ENCODE measurements at regions not wholly inside any gene's neighbourhood (a gene's known extent, or its start where the extent isn't known, plus 50 kb on each side); places are given as distances from the start of the nearest gene placed in this dataset.

DNA sequence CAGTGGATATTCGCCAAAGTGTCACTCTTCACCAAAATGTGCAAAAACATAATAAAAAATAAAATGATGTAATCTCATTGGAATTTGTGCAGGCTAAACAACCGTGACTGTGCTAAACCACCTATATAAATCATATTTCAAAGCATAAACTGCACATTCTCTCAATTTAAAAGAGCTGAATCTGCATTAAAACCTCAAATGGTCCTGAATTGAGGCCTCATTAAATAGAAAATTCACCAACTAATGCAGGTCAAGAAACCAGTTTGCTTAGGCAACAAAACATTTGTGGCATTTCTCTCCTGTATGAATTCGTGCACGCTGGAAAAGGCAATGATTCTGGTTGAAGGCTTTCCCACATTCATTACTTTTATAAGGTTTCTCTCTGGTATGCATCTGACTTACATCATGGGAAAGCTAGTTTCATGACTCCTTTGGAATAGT, 80.1 kb upstream of the IFNG-AS1 start:
- no peak for DNase-seq

DNA sequence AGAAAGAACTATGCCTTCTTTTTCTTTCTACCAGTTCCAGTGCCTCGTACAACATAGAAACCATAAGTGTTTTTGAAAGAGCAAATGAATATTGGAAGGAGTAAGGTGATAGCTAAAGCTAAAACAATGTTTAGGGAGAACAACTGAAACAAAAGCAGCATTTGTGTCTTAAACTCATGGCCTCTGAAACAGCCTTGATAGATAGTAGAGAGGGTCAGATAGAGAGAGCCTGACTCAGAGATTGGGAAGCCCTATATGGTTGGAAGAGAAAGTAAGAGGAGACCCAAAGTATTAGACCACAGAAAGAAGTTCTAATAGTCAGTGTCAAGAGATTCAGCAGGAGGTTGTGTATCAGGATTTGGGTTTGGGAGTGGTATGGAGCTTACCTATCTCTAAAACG, 79.6 kb upstream of the IFNG-AS1 start:
- DNase-seq, result no peak
- Mint-ChIP-seq H3K27me3 (ENCODE audit: low read depth, poor library complexity) (no peaks in the 10 kb centered on the region), H3K4me1 (no peaks in the 10 kb centered on the region), H3K4me3 (no peak overlapping the region), H3K9me3 (peaks cover 14% of the 10 kb centered on the region), H3K27ac (no peak overlapping the region), H3K36me3 (ENCODE audit: low read depth) (peaks cover 5% of the 10 kb centered on the region)
- TF ChIP-seq, protein P1, sequence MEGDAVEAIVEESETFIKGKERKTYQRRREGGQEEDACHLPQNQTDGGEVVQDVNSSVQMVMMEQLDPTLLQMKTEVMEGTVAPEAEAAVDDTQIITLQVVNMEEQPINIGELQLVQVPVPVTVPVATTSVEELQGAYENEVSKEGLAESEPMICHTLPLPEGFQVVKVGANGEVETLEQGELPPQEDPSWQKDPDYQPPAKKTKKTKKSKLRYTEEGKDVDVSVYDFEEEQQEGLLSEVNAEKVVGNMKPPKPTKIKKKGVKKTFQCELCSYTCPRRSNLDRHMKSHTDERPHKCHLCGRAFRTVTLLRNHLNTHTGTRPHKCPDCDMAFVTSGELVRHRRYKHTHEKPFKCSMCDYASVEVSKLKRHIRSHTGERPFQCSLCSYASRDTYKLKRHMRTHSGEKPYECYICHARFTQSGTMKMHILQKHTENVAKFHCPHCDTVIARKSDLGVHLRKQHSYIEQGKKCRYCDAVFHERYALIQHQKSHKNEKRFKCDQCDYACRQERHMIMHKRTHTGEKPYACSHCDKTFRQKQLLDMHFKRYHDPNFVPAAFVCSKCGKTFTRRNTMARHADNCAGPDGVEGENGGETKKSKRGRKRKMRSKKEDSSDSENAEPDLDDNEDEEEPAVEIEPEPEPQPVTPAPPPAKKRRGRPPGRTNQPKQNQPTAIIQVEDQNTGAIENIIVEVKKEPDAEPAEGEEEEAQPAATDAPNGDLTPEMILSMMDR (IDR thresholded peaks at IDR 0.05), result no peak

More for the DNA sequence above, 80.1 kb upstream of the IFNG-AS1 start:
- H3K4me3 Mint-ChIP-seq, result no peak overlapping the region
- peaks cover 14% of the 10 kb centered on the region for H3K9me3 Mint-ChIP-seq
- H3K27me3 Mint-ChIP-seq (ENCODE audit: low read depth, poor library complexity), result no peaks in the 10 kb centered on the region
- TF ChIP-seq, protein P1 (IDR thresholded peaks at IDR 0.05), result no peak
- H3K4me1 Mint-ChIP-seq, result no peaks in the 10 kb centered on the region
- H3K36me3 Mint-ChIP-seq (ENCODE audit: low read depth), result peaks cover 5% of the 10 kb centered on the region
- no peak overlapping the region for H3K27ac Mint-ChIP-seq

DNA sequence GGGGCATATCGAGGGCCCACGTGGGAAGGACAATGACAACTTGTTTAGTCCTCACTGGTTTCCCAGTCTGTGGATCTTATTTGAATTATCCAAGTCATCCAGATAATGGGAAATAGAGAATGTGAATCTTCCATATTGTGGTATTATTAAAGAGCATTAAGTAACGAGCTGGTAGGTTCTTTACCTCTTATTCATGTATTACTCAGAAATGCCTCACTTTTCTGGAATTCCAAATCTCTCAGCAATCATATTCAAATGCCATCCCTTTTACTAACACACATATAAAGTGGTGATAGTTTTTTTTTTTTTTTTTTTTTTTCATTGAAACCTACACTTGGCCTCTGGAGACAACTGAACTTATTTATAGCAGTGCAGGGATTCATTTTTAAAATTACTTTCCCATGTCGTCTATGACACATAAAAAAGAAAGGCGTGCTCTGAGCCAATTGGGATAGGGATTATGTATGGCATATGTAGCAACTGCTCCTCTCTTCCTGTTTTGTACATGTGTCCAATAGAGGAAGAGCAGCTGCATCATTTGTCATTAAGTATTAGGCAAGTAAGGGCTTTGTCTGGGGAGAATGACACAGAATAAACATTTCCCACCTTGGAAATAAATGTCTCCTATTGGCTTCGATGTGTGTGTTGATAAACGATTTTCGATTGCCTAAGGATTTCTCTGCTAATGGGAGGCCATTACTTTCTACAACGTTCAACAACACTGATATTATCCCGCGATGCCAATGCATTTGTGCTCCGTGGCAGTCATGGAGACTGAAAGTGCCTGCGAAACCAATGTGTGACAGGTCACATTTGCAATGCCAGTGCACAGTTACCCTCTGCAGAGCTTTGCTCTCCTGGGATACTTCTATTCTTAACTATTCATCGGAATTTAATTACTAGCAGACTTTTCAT, 78.6 kb upstream of the IFNG-AS1 start:
- H3K4me1 Mint-ChIP-seq, result no peaks in the 10 kb centered on the region
- TF ChIP-seq, protein P1 (IDR thresholded peaks at IDR 0.05), result no peak
- no peaks in the 10 kb centered on the region for H3K27me3 Mint-ChIP-seq (ENCODE audit: low read depth, poor library complexity)
- no peak overlapping the region for H3K27ac Mint-ChIP-seq
- H3K9me3 Mint-ChIP-seq, result peaks cover 14% of the 10 kb centered on the region
- DNase-seq, result no peak
- peaks cover 5% of the 10 kb centered on the region for H3K36me3 Mint-ChIP-seq (ENCODE audit: low read depth)
- H3K4me3 Mint-ChIP-seq, result no peak overlapping the region

DNA sequence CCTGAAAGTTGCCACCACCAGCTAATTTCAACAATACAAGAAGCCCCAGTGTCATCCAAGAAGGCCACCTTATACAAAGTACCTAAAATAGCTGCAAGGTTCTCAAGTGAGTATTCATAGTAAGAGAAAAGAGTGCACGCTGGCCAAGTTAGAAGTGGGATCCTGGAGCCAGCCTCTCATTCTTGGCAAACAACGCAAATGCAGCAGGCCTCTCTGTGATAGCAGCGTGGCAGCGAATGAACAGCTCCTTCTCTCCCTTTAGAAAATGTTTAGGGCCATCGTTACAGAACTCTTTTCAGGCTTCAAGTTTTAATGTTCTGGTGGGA, 78.0 kb upstream of the IFNG-AS1 start:
- peaks cover 5% of the 10 kb centered on the region for H3K36me3 Mint-ChIP-seq (ENCODE audit: low read depth)
- TF ChIP-seq, protein P1 (IDR thresholded peaks at IDR 0.05), result no peak
- H3K27ac Mint-ChIP-seq, result no peak overlapping the region
- peaks cover 3% of the 10 kb centered on the region for H3K27me3 Mint-ChIP-seq (ENCODE audit: low read depth, poor library complexity)
- no peak overlapping the region for H3K4me3 Mint-ChIP-seq
- H3K4me1 Mint-ChIP-seq, result no peaks in the 10 kb centered on the region
- no peak for DNase-seq
- peaks cover 14% of the 10 kb centered on the region for H3K9me3 Mint-ChIP-seq

DNA sequence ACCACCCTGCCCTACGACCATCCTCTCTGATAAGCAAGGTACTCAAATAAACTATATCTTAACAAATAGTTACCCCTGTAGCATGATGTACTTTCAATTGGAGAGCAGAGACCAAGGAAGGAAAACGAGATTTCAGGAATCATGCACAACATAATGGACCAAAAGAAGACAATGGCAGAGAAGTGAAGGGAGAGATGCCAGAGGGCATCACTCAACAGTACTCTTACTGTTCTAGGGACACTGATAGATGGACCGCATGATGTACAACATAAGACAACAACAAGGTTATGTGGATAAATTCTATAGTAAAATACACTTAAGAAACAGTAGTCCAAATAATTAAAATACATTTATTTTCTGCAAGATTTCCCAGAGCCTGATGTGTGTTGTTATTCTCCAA, 77.5 kb upstream of the IFNG-AS1 start:
- Mint-ChIP-seq H3K27me3 (ENCODE audit: low read depth, poor library complexity) (peaks cover 8% of the 10 kb centered on the region), H3K36me3 (ENCODE audit: low read depth) (peaks cover 5% of the 10 kb centered on the region), H3K4me3 (no peak overlapping the region), H3K27ac (no peak overlapping the region), H3K4me1 (no peaks in the 10 kb centered on the region), H3K9me3 (peaks cover 10% of the 10 kb centered on the region)
- TF ChIP-seq, protein P1 (IDR thresholded peaks at IDR 0.05), result no peak
- no peak for DNase-seq

Data from nephron progenitor cell (in vitro differentiated cells).